ENCODE measurements at regions not wholly inside any gene's neighbourhood (a gene's known extent, or its start where the extent isn't known, plus 50 kb on each side); places are given as distances from the start of the nearest gene placed in this dataset.

- H3K4me3 ChIP-seq = no peak overlapping the region
- ChIA-PET CTCF (no interaction called here), RAD21 (ENCODE audit: unreplicated experiment) (no interaction called here), POLR2A (no interaction called here), SMC1A (ENCODE audit: uncharacterized antibody, unreplicated experiment) (no interaction called here)
- H3K4me2 ChIP-seq (ENCODE audit: control insufficient read depth, insufficient read depth) = no peak overlapping the region
- DNase-seq (ENCODE audit: low read depth, low spot score) (no peak), FAIRE-seq (no peak), ATAC-seq (no peak)
- 34% methylated on average over 4 of the region's 4 CpGs for WGBS (ENCODE audit: insufficient coverage, insufficient replicate concordance, low lambda C conversion rate, missing lambda C conversion rate)
- H4K20me1 ChIP-seq (ENCODE audit: control insufficient read depth, insufficient read depth) = no peaks in the 10 kb centered on the region
- no peak overlapping the region for H3K27ac ChIP-seq (ENCODE audit: control insufficient read depth, insufficient read depth)
- in situ Hi-C loops (cut with MboI) = no loop called here
- H3K9ac ChIP-seq (ENCODE audit: control insufficient read depth, insufficient read depth, low read length) = no peak overlapping the region
- no TSS peak for BruUV-seq (replicated peaks)
- TF ChIP-seq CBX5 (IDR thresholded peaks at IDR 0.05; ENCODE audit: low read depth) (no peak), RFX5 (IDR thresholded peaks at IDR 0.05; ENCODE audit: low read depth, low read length) (no peak), ZBTB40 (IDR thresholded peaks at IDR 0.05; ENCODE audit: borderline replicate concordance) (no peak), HSF1 (IDR thresholded peaks at IDR 0.05; ENCODE audit: low read depth, low read length) (no peak), CHD4 (IDR thresholded peaks at IDR 0.05) (no peak), E2F4 (IDR thresholded peaks at IDR 0.05; ENCODE audit: low read depth, low read length) (no peak)
- no peaks in the 10 kb centered on the region for H3K36me3 ChIP-seq (ENCODE audit: control insufficient read depth in 2 of 2, insufficient read depth in 2 of 2, low read length in 1 of 2)
- intact Hi-C loops (cut with micrococcal nuclease; ENCODE audit: unreplicated experiment) = no loop called here
- H3K27me3 ChIP-seq (replicated peaks in 1 of 2; ENCODE audit: control insufficient read depth in 2 of 2, insufficient read depth in 2 of 2, low read length in 1 of 2) = no peaks in the 10 kb centered on the region
- no peaks in the 10 kb centered on the region for H3K4me1 ChIP-seq (ENCODE audit: control insufficient read depth, insufficient read depth, low read length)
- H2AFZ ChIP-seq (ENCODE audit: control insufficient read depth, low read depth, low read length) = no peak overlapping the region
- H3K9me3 ChIP-seq (replicated peaks; ENCODE audit: control insufficient read depth, insufficient read depth, low read length) = no peaks in the 10 kb centered on the region
- H3K79me2 ChIP-seq (ENCODE audit: control insufficient read depth, insufficient read depth, low read length) = no peaks in the 10 kb centered on the region
These were observed 371.6 kb upstream of the CHST9 start for GRCh38 chr18:27556741-27557140.

Data from GM12878 (cell line).